GM12878 (cell line): ENCODE measurements at regions not wholly inside any gene's neighbourhood (a gene's known extent, or its start where the extent isn't known, plus 50 kb on each side); places are given as distances from the start of the nearest gene placed in this dataset.

ENCODE experiments used
- ATAC-seq: fragments of 200-7000 bp; cut with Tn5 transposase; 3 replicates; pipeline ENCODE4 v1.9.1; 2020; ENCODE audit warnings: mild to moderate bottlenecking, moderate library complexity
- BruUV-seq: library from RNA; stranded (reverse); fragments of 400-500 nt; replicated peaks from 2 replicates; lab custom pipeline; 2021; lab: Mats Ljungman, UMichigan
- CTCF ChIA-PET: fragments of 300-600 bp; sonication (Branson Sonifier 250); formaldehyde crosslinking; extraction: SDS; loops from one replicate; lab custom pipeline; 2021; ENCODE audit warnings: inconsistent platforms; lab: Yijun Ruan, JAX
- POLR2A ChIA-PET: fragments of 350-600 bp; formaldehyde crosslinking; extraction: SDS; loops from one replicate; lab custom pipeline; 2021; ENCODE audit warnings: inconsistent platforms; lab: Charles Lee
- RAD21 ChIA-PET: fragments of 300-600 bp; sonication (Branson Sonifier 250); formaldehyde crosslinking; loops from one replicate; lab custom pipeline; 2023; ENCODE audit warnings: antibody characterized with exemption; ENCODE audit not compliant: unreplicated experiment; lab: Charles Lee
- SMC1A ChIA-PET: fragments of 300-600 bp; sonication (Branson Sonifier 250); formaldehyde crosslinking; loops from one replicate; lab custom pipeline; 2023; ENCODE audit not compliant: unreplicated experiment, uncharacterized antibody; lab: Charles Lee
- DNase-seq: peaks from one replicate; pipeline ENCODE4 v3.0.0-alpha.2; 2011; ENCODE audit warnings: low read depth, low spot score
- FAIRE-seq: peaks from 3 replicates; lab custom pipeline; 2011; peaks lifted over from hg19 to GRCh38; lab: Jason Lieb, UNC
- H2AFZ ChIP-seq: 2 replicates; pipeline ENCODE4 v1.6.0; 2011; ENCODE audit warnings: low read depth, low read length, control low read depth; ENCODE audit not compliant: control insufficient read depth
- H3K27ac ChIP-seq: 2 replicates; pipeline ENCODE4 v1.5.1; 2011; ENCODE audit warnings: control low read depth; ENCODE audit not compliant: control insufficient read depth, insufficient read depth
- H3K27me3 ChIP-seq, 2 experiments: replicated peaks in 1 of 2; 2 replicates each; pipeline versions ENCODE4 v1.6.0 to v1.6.1; 2011; ENCODE audit warnings: low read length in 1 of 2; ENCODE audit not compliant: control insufficient read depth in 2 of 2, insufficient read depth in 2 of 2
- H3K36me3 ChIP-seq, 2 experiments: 2 replicates each; pipeline ENCODE4 v1.5.1; 2011; ENCODE audit warnings: low read length in 1 of 2; ENCODE audit not compliant: control insufficient read depth in 2 of 2, insufficient read depth in 2 of 2
- H3K4me1 ChIP-seq: 2 replicates; pipeline ENCODE4 v1.6.1; 2011; ENCODE audit warnings: mild to moderate bottlenecking, low read length, moderate library complexity, mixed read lengths; ENCODE audit not compliant: control insufficient read depth, insufficient read depth
- H3K4me2 ChIP-seq: 2 replicates; pipeline ENCODE4 v1.6.0; 2011; ENCODE audit warnings: control low read depth; ENCODE audit not compliant: control insufficient read depth, insufficient read depth
- H3K4me3 ChIP-seq: fragments of 200-600 bp; sonication (generic); 2 replicates; pipeline ENCODE4 v1.5.1; 2016
- H3K79me2 ChIP-seq: 2 replicates; pipeline ENCODE4 v1.6.0; 2011; ENCODE audit warnings: low read length; ENCODE audit not compliant: control insufficient read depth, insufficient read depth
- H3K9ac ChIP-seq: 2 replicates; pipeline ENCODE4 v1.8.0; 2011; ENCODE audit warnings: low read length, control low read depth, mixed read lengths; ENCODE audit not compliant: control insufficient read depth, insufficient read depth
- H3K9me3 ChIP-seq: replicated peaks from 3 replicates; pipeline ENCODE4 v1.5.1; 2011; ENCODE audit warnings: mild to moderate bottlenecking, low read length; ENCODE audit not compliant: control insufficient read depth, insufficient read depth
- H4K20me1 ChIP-seq: 2 replicates; pipeline ENCODE4 v1.6.0; 2011; ENCODE audit not compliant: control insufficient read depth, insufficient read depth
- BHLHE40 ChIP-seq, 2 experiments: fragments of 450-650 bp in 1 of 2; IDR thresholded peaks; 2 replicates each; pipeline ENCODE4 v1.6.1; 2011 to 2017; ENCODE audit warnings: low read depth in 2 of 2, borderline replicate concordance in 1 of 2, improper control_type of control experiment in 1 of 2, low read length in 1 of 2, mild to moderate bottlenecking in 1 of 2
- IRF4 ChIP-seq: IDR thresholded peaks from 2 replicates; pipeline ENCODE4 v1.6.1; 2011; ENCODE audit warnings: low read depth, low read length
- RAD51 ChIP-seq: fragments of 450-650 bp; IDR thresholded peaks from 2 replicates; pipeline ENCODE4 v1.6.1; 2016; ENCODE audit warnings: moderate library complexity, mild to moderate bottlenecking, inconsistent platforms
- RELA ChIP-seq: fragments of 450-650 bp; IDR thresholded peaks from 2 replicates; pipeline ENCODE4 v1.8.0; 2014; ENCODE audit warnings: borderline replicate concordance; ENCODE audit not compliant: partially characterized antibody
- WGBS: methylation state at CpG from one replicate; pipeline ENCODE4 v1.1.6; 2016; ENCODE audit warnings: low lambda C conversion rate; ENCODE audit not compliant: insufficient replicate concordance, insufficient coverage; ENCODE audit errors: missing lambda C conversion rate; 5-methylcytosine and 5-hydroxymethylcytosine counted together
- in situ Hi-C: fragments of 300-500 bp; cut with MboI; formaldehyde crosslinking; loops from 9 replicates; pipeline ENCODE4 v1.14.3; 2018; ENCODE audit warnings: mixed read lengths
- intact Hi-C: fragments of 100-400 bp; cut with micrococcal nuclease; formaldehyde crosslinking; loops from one replicate; pipeline ENCODE4 v1.14.2; 2022; ENCODE audit not compliant: unreplicated experiment
- TF ChIP-seq, protein P1 (sequence below): fragments of 450-650 bp; formaldehyde crosslinking; IDR thresholded peaks from 2 replicates; pipeline ENCODE4 v1.4.0; 2020; ENCODE audit warnings: mild to moderate bottlenecking, moderate library complexity
- TF ChIP-seq, protein P2 (sequence below), 3 experiments: IDR thresholded peaks in 2 of 3; conservative IDR thresholded peaks in 1 of 3; 2 replicates each; pipeline ENCODE4 v1.5.1; 2011; ENCODE audit warnings: low read depth in 3 of 3, low read length in 3 of 3, mild to moderate bottlenecking in 3 of 3, control low read depth in 2 of 3, moderate library complexity in 2 of 3, inconsistent platforms in 1 of 3, mixed read lengths in 1 of 3; ENCODE audit not compliant: control insufficient read depth in 2 of 3, insufficient read depth in 1 of 3; ENCODE audit errors: extremely low read depth in 1 of 3

DNA sequence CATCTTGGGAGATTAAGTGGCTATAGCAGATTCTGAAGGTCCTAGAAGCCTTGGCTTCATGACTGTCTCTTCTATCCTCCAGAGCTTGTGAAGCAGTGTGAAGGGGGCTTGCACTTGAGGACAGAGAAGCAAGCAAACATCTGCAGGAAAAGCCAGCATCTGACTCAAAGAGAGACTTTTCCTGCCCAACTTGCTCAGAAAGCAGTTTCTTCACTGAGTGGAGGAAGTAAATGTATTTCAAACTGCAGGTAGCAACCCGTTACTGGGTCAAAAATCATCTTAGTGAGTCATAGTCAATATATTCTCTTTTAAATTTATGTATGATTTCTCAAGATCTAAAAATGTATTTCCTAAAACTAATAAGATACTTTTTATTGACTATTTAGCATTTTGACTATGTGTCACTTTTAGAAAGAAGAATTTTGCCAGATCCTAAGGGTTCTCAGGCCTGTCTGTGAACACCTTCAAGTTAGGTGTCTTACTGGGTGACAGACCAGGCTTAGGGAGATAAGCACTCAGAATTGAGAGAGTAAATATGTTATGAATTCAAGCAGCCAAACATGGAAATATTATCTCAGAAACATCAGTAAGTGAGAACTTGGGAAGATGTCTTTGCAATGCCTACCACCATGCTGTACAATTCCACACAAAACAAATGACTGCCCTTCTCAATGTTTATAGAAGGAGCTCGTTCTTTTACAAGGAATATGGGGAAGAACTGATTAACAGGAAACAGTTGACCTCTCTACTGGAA lies 72.6 kb upstream of the DMAC1 start:
- TF ChIP-seq IRF4, result no peak
- TF ChIP-seq RAD51, result no peak
- TF ChIP-seq BHLHE40 (IDR thresholded peaks at IDR 0.05; ENCODE audit: borderline replicate concordance in 1 of 2, low read depth in 2 of 2, low read length in 1 of 2), result no peak
- TF ChIP-seq, protein P1, sequence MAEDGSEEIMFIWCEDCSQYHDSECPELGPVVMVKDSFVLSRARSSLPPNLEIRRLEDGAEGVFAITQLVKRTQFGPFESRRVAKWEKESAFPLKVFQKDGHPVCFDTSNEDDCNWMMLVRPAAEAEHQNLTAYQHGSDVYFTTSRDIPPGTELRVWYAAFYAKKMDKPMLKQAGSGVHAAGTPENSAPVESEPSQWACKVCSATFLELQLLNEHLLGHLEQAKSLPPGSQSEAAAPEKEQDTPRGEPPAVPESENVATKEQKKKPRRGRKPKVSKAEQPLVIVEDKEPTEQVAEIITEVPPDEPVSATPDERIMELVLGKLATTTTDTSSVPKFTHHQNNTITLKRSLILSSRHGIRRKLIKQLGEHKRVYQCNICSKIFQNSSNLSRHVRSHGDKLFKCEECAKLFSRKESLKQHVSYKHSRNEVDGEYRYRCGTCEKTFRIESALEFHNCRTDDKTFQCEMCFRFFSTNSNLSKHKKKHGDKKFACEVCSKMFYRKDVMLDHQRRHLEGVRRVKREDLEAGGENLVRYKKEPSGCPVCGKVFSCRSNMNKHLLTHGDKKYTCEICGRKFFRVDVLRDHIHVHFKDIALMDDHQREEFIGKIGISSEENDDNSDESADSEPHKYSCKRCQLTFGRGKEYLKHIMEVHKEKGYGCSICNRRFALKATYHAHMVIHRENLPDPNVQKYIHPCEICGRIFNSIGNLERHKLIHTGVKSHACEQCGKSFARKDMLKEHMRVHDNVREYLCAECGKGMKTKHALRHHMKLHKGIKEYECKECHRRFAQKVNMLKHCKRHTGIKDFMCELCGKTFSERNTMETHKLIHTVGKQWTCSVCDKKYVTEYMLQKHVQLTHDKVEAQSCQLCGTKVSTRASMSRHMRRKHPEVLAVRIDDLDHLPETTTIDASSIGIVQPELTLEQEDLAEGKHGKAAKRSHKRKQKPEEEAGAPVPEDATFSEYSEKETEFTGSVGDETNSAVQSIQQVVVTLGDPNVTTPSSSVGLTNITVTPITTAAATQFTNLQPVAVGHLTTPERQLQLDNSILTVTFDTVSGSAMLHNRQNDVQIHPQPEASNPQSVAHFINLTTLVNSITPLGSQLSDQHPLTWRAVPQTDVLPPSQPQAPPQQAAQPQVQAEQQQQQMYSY (CRISPR knock-in tag), result no peak
- TF ChIP-seq, protein P2, sequence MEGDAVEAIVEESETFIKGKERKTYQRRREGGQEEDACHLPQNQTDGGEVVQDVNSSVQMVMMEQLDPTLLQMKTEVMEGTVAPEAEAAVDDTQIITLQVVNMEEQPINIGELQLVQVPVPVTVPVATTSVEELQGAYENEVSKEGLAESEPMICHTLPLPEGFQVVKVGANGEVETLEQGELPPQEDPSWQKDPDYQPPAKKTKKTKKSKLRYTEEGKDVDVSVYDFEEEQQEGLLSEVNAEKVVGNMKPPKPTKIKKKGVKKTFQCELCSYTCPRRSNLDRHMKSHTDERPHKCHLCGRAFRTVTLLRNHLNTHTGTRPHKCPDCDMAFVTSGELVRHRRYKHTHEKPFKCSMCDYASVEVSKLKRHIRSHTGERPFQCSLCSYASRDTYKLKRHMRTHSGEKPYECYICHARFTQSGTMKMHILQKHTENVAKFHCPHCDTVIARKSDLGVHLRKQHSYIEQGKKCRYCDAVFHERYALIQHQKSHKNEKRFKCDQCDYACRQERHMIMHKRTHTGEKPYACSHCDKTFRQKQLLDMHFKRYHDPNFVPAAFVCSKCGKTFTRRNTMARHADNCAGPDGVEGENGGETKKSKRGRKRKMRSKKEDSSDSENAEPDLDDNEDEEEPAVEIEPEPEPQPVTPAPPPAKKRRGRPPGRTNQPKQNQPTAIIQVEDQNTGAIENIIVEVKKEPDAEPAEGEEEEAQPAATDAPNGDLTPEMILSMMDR (IDR thresholded peaks at IDR 0.05 in 2 of 3, conservative IDR thresholded peaks at IDR 0.05 in 1 of 3; ENCODE audit: control insufficient read depth in 2 of 3, extremely low read depth in 1 of 3, insufficient read depth in 1 of 3, low read depth in 3 of 3, low read length in 3 of 3), result no peak
- TF ChIP-seq RELA, result no peak
- Histone ChIP-seq H4K20me1 (no peaks in the 10 kb centered on the region), H3K36me3 (no peaks in the 10 kb centered on the region), H3K4me1 (no peaks in the 10 kb centered on the region), H3K79me2 (no peaks in the 10 kb centered on the region), H3K27me3 (no peaks in the 10 kb centered on the region), H3K27ac (no peak overlapping the region), H2AFZ (no peak overlapping the region), H3K4me2 (no peak overlapping the region), H3K4me3 (no peak overlapping the region), H3K9me3 (no peaks in the 10 kb centered on the region), H3K9ac (no peak overlapping the region)
- no peak for FAIRE-seq
- intact Hi-C loops (no loop called here), in situ Hi-C loops (no loop called here)
- ChIA-PET CTCF (interaction anchor here (1.4 kb wide), 1 partner anchor 11 kb away, joined by 3 read pairs; no protein-coding TSS in a partner anchor), RAD21 (no interaction called here), POLR2A (no interaction called here), SMC1A (no interaction called here)
- BruUV-seq, result no TSS peak
- no peak for DNase-seq
- WGBS, result 8% methylated on average over 2 of the region's 2 CpGs
- no peak for ATAC-seq
